H1 (cell line): ENCODE measurements at regions not wholly inside any gene's neighbourhood (a gene's known extent, or its start where the extent isn't known, plus 50 kb on each side); places are given as distances from the start of the nearest gene placed in this dataset.

Experiments
- CTCF ChIA-PET: fragments of 300-600 bp; sonication (Branson Sonifier 250); formaldehyde crosslinking; loops from one replicate; lab custom pipeline; 2021; ENCODE audit not compliant: partially characterized antibody; lab: Charles Lee
- POLR2A ChIA-PET: fragments of 300-600 bp; sonication (Branson Sonifier 250); formaldehyde crosslinking; loops from one replicate; lab custom pipeline; 2021; ENCODE audit warnings: inconsistent platforms; ENCODE audit not compliant: partially characterized antibody; lab: Charles Lee
- DNase-seq, 2 experiments: peaks; one replicate each; pipeline versions ENCODE4 v3.0.0 to v3.0.0-alpha.2; 2010 to 2022; ENCODE audit warnings: low spot score in 2 of 2, low read depth in 1 of 2, mixed read lengths in 1 of 2
- FAIRE-seq: peaks from 2 replicates; lab custom pipeline; 2011; peaks lifted over from hg19 to GRCh38; lab: Jason Lieb, UNC
- H2AFZ ChIP-seq: 2 replicates; pipeline ENCODE4 v1.8.1; 2012; ENCODE audit warnings: low read length, inconsistent platforms
- H2AK5ac ChIP-seq: 2 replicates; pipeline ENCODE4 v1.6.1; 2013; ENCODE audit warnings: low read depth, low read length
- H2BK120ac ChIP-seq: replicated peaks from 2 replicates; pipeline ENCODE3; 2013; ENCODE audit warnings: low read depth, low read length, inconsistent platforms
- H2BK12ac ChIP-seq: 2 replicates; pipeline ENCODE4 v1.6.1; 2013; ENCODE audit warnings: low read depth, low read length
- H2BK15ac ChIP-seq: 2 replicates; pipeline ENCODE4 v1.6.1; 2013; ENCODE audit warnings: low read length
- H2BK20ac ChIP-seq: 2 replicates; pipeline ENCODE4 v1.6.1; 2013; ENCODE audit warnings: low read length
- H2BK5ac ChIP-seq: 2 replicates; pipeline ENCODE4 v1.6.1; 2013; ENCODE audit warnings: low read depth, low read length
- H3K14ac ChIP-seq: 2 replicates; pipeline ENCODE4 v1.6.1; 2013; ENCODE audit warnings: inconsistent platforms; ENCODE audit not compliant: insufficient read length
- H3K18ac ChIP-seq: 2 replicates; pipeline ENCODE4 v1.6.1; 2013; ENCODE audit warnings: low read length; ENCODE audit errors: extremely low read depth
- H3K23ac ChIP-seq: 2 replicates; pipeline ENCODE4 v1.6.1; 2013; ENCODE audit warnings: inconsistent platforms; ENCODE audit not compliant: insufficient read length
- H3K23me2 ChIP-seq: 2 replicates; pipeline ENCODE4 v1.6.1; 2013; ENCODE audit warnings: low read depth, low read length
- H3K27ac ChIP-seq: 2 replicates; pipeline ENCODE4 v1.6.1; 2011; ENCODE audit warnings: low read depth, low read length, inconsistent platforms
- H3K27me3 ChIP-seq, 4 experiments: replicated peaks in 1 of 4; 1 replicate in 1 of 4; 2 replicates in 3 of 4; pipeline versions ENCODE4 v1.6.1 to v1.8.1; 2011 to 2013; ENCODE audit warnings: low read length in 3 of 4, mild to moderate bottlenecking in 3 of 4, inconsistent platforms in 2 of 4, mixed read lengths in 2 of 4, moderate library complexity in 1 of 4; ENCODE audit not compliant: control insufficient read depth in 3 of 4, insufficient read depth in 3 of 4; ENCODE audit errors: extremely low read depth in 1 of 4
- H3K36me3 ChIP-seq, 4 experiments: 2 replicates each; pipeline versions ENCODE4 v1.6.1 to v1.8.1; 2011 to 2013; ENCODE audit warnings: mild to moderate bottlenecking in 4 of 4, low read length in 3 of 4, moderate library complexity in 2 of 4, control low read depth in 1 of 4, inconsistent platforms in 1 of 4; ENCODE audit not compliant: insufficient read depth in 4 of 4, control insufficient read depth in 2 of 4
- H3K4ac ChIP-seq: replicated peaks from 2 replicates; pipeline ENCODE3; 2013; ENCODE audit warnings: low read length, low read depth, mixed read lengths, inconsistent platforms; ENCODE audit not compliant: insufficient read length
- H3K4me1 ChIP-seq, 4 experiments: replicated peaks in 1 of 4; 1 replicate in 1 of 4; 2 replicates in 3 of 4; pipeline versions ENCODE4 v1.6.1 to v1.8.1; 2011 to 2013; ENCODE audit warnings: low read length in 3 of 4, inconsistent platforms in 2 of 4, mixed read lengths in 1 of 4; ENCODE audit not compliant: insufficient read depth in 4 of 4, control insufficient read depth in 3 of 4
- H3K4me2 ChIP-seq, 2 experiments: 2 replicates each; pipeline versions ENCODE4 v1.6.1 to v1.8.1; 2011 to 2013; ENCODE audit warnings: low read depth in 2 of 2, low read length in 2 of 2, control low read depth in 1 of 2, inconsistent platforms in 1 of 2, mild to moderate bottlenecking in 1 of 2; ENCODE audit not compliant: insufficient read depth in 1 of 2
- H3K4me3 ChIP-seq, 4 experiments: fragments of 200-600, 300-600 bp in 1 of 4; sonication (generic), shearing (Covaris generic), sonication (Bioruptor Twin) in 1 of 4; 2 replicates each; pipeline versions ENCODE4 v1.5.1 to v1.8.1; 2011 to 2016; ENCODE audit warnings: low read length in 4 of 4, low read depth in 3 of 4, control low read depth in 2 of 4, inconsistent platforms in 2 of 4, mild to moderate bottlenecking in 2 of 4, mixed read lengths in 1 of 4, moderate library complexity in 1 of 4; ENCODE audit not compliant: insufficient read depth in 2 of 4; ENCODE audit errors: extremely low read depth in 1 of 4
- H3K56ac ChIP-seq: replicated peaks from 2 replicates; pipeline ENCODE3; 2013; ENCODE audit warnings: low read depth, mild to moderate bottlenecking, mixed read lengths, low read length, inconsistent platforms; ENCODE audit not compliant: insufficient read length
- H3K79me1 ChIP-seq: 2 replicates; pipeline ENCODE4 v1.6.1; 2013; ENCODE audit warnings: low read depth, low read length, control low read depth
- H3K79me2 ChIP-seq, 2 experiments: 2 replicates each; pipeline versions ENCODE4 v1.6.1 to v1.8.1; 2012 to 2013; ENCODE audit warnings: low read length in 2 of 2, mild to moderate bottlenecking in 2 of 2, inconsistent platforms in 1 of 2; ENCODE audit not compliant: insufficient read depth in 2 of 2, control insufficient read depth in 1 of 2
- H3K9ac ChIP-seq, 4 experiments: replicated peaks in 1 of 4; 1 replicate in 1 of 4; 2 replicates in 3 of 4; pipeline versions ENCODE4 v1.6.1 to v1.8.1; 2011 to 2013; ENCODE audit warnings: low read depth in 3 of 4, low read length in 3 of 4, control low read depth in 2 of 4, mild to moderate bottlenecking in 2 of 4, moderate library complexity in 2 of 4, inconsistent platforms in 1 of 4; ENCODE audit errors: extremely low read depth in 1 of 4
- H3K9me3 ChIP-seq, 2 experiments: 2 replicates each; pipeline versions ENCODE4 v1.6.1 to v1.8.1; 2012 to 2013; ENCODE audit warnings: mild to moderate bottlenecking in 2 of 2, moderate library complexity in 2 of 2, control low read depth in 1 of 2, inconsistent platforms in 1 of 2, low read depth in 1 of 2, low read length in 1 of 2, mixed read lengths in 1 of 2; ENCODE audit not compliant: insufficient read depth in 2 of 2
- H4K20me1 ChIP-seq, 2 experiments: replicated peaks in 1 of 2; 2 replicates each; pipeline versions ENCODE3 to v1.8.1; 2011 to 2013; ENCODE audit warnings: inconsistent platforms in 2 of 2, low read length in 2 of 2, mild to moderate bottlenecking in 1 of 2; ENCODE audit not compliant: insufficient read depth in 2 of 2, control insufficient read depth in 1 of 2
- H4K5ac ChIP-seq: 2 replicates; pipeline ENCODE4 v1.6.1; 2013; ENCODE audit warnings: low read length, low read depth, mixed read lengths, inconsistent platforms; ENCODE audit not compliant: insufficient read length
- H4K8ac ChIP-seq: 2 replicates; pipeline ENCODE4 v1.8.0; 2013; ENCODE audit warnings: mild to moderate bottlenecking, moderate library complexity, low read length, inconsistent platforms; ENCODE audit not compliant: insufficient read depth; ENCODE audit errors: extremely low read depth
- H4K91ac ChIP-seq: replicated peaks from 2 replicates; pipeline ENCODE3; 2013; ENCODE audit warnings: low read length, mixed read lengths, inconsistent platforms; ENCODE audit not compliant: insufficient read length
- ASH2L ChIP-seq: fragments of 200-600, 300-600 bp; sonication (generic); IDR thresholded peaks from one replicate; pipeline ENCODE4 v1.7.1; 2017; ENCODE audit warnings: low read length
- KDM1A ChIP-seq: fragments of 200-600, 300-600 bp; sonication (generic); IDR thresholded peaks from 2 replicates; pipeline ENCODE4 v1.7.1; 2016; ENCODE audit warnings: mild to moderate bottlenecking, low read length, borderline replicate concordance
- SAP30 ChIP-seq: fragments of 300-600 bp; sonication (generic); IDR thresholded peaks from 2 replicates; pipeline ENCODE4 v1.7.1; 2012; ENCODE audit warnings: low read length, moderate library complexity, mild to moderate bottlenecking, inconsistent platforms; ENCODE audit not compliant: insufficient read depth, insufficient replicate concordance
- TEAD4 ChIP-seq: IDR thresholded peaks from 2 replicates; pipeline ENCODE4 v1.6.1; 2012; ENCODE audit warnings: low read depth, low read length, inconsistent platforms, mixed read lengths
- WGBS, 2 experiments: shearing (Covaris generic) in 1 of 2; methylation state at CpG; one replicate each; pipeline versions ENCODE4 v1.1.6 to v1.1.7; 2013 to 2015; ENCODE audit warnings: low lambda C conversion rate in 2 of 2, mixed read lengths in 2 of 2, inconsistent platforms in 1 of 2, low coverage in 1 of 2, missing lambda C conversion rate in 1 of 2; ENCODE audit not compliant: insufficient replicate concordance in 2 of 2, insufficient coverage in 1 of 2, insufficient read length in 1 of 2; ENCODE audit errors: extremely low coverage in 1 of 2, missing lambda C conversion rate in 1 of 2; 5-methylcytosine and 5-hydroxymethylcytosine counted together

GRCh38 chr2:198712485-198712884 lies 745.3 kb downstream of the SATB2 start:
- H3K56ac ChIP-seq = no peak overlapping the region
- H3K4me1 ChIP-seq = no peaks in the 10 kb centered on the region
- H3K23me2 ChIP-seq = no peaks in the 10 kb centered on the region
- H3K79me1 ChIP-seq = no peaks in the 10 kb centered on the region
- no peak overlapping the region for H2BK15ac ChIP-seq
- H3K36me3 ChIP-seq = no peaks in the 10 kb centered on the region
- no peak overlapping the region for H3K27ac ChIP-seq
- H3K4me3 ChIP-seq = no peak overlapping the region
- POLR2A ChIA-PET = no interaction called here
- H3K23ac ChIP-seq = no peak overlapping the region
- no peak overlapping the region for H4K8ac ChIP-seq
- H2BK12ac ChIP-seq = no peak overlapping the region
- no peaks in the 10 kb centered on the region for H3K27me3 ChIP-seq
- H2BK5ac ChIP-seq = no peak overlapping the region
- no peak for TF ChIP-seq SAP30
- peak; percentile 25; the same call in 1 of the 2 replicates for TF ChIP-seq TEAD4
- TF ChIP-seq KDM1A = no peak
- no peak for TF ChIP-seq ASH2L
- no peaks in the 10 kb centered on the region for H3K9me3 ChIP-seq
- no peak overlapping the region for H3K14ac ChIP-seq
- no peak overlapping the region for H3K4ac ChIP-seq
- CTCF ChIA-PET = no interaction called here
- H2AFZ ChIP-seq = no peak overlapping the region
- no peak overlapping the region for H4K91ac ChIP-seq
- WGBS, 2 experiments = 79% methylated on average over 4 of the region's 4 CpGs; no CpG with 5 or more reads in 1 of the 2 experiments
- FAIRE-seq = no peak
- peak overlapping the region in 1 of 2 experiments; percentile 28; a peak in 1 of 4 replicates for H3K4me2 ChIP-seq
- H3K79me2 ChIP-seq = no peaks in the 10 kb centered on the region
- no peak overlapping the region for H3K18ac ChIP-seq
- H4K20me1 ChIP-seq = no peaks in the 10 kb centered on the region
- no peak overlapping the region for H2BK20ac ChIP-seq
- no peak overlapping the region for H3K9ac ChIP-seq
- H2AK5ac ChIP-seq = no peak overlapping the region
- no peak for DNase-seq
- H2BK120ac ChIP-seq = no peak overlapping the region
- H4K5ac ChIP-seq = no peak overlapping the region
